ENCODE measurements at regions not wholly inside any gene's neighbourhood (a gene's known extent, or its start where the extent isn't known, plus 50 kb on each side); places are given as distances from the start of the nearest gene placed in this dataset.

DNA sequence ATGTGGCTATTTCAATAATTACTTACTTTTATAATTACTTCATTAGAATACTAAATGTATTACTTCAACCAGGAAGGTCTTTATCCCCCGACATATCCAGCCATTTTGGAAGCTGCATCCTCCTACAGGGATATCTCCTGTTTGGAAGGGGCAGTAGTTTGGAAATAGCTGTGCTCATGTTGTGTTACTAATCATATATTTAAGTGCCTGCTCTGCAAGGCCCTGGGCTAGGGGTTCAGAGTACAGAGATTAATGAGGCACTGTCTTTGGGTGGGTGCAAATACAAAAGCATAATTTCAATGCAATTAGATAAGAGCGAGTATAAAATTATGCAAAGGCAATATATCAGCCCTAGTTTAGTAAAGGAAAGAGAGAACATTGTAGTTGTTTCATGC is 146.3 kb upstream of the RARB start:
- TF ChIP-seq POLR2AphosphoS5 (IDR thresholded peaks at IDR 0.05; ENCODE audit: low read depth) (no peak), CTCF (conservative IDR thresholded peaks at IDR 0.05; ENCODE audit: low read depth in 2 of 2) (no peak), JUNB (IDR thresholded peaks at IDR 0.05; ENCODE audit: unreplicated experiment) (no peak), NANOG (IDR thresholded peaks at IDR 0.05; ENCODE audit: borderline replicate concordance) (no peak)
- TF ChIP-seq, protein P1, sequence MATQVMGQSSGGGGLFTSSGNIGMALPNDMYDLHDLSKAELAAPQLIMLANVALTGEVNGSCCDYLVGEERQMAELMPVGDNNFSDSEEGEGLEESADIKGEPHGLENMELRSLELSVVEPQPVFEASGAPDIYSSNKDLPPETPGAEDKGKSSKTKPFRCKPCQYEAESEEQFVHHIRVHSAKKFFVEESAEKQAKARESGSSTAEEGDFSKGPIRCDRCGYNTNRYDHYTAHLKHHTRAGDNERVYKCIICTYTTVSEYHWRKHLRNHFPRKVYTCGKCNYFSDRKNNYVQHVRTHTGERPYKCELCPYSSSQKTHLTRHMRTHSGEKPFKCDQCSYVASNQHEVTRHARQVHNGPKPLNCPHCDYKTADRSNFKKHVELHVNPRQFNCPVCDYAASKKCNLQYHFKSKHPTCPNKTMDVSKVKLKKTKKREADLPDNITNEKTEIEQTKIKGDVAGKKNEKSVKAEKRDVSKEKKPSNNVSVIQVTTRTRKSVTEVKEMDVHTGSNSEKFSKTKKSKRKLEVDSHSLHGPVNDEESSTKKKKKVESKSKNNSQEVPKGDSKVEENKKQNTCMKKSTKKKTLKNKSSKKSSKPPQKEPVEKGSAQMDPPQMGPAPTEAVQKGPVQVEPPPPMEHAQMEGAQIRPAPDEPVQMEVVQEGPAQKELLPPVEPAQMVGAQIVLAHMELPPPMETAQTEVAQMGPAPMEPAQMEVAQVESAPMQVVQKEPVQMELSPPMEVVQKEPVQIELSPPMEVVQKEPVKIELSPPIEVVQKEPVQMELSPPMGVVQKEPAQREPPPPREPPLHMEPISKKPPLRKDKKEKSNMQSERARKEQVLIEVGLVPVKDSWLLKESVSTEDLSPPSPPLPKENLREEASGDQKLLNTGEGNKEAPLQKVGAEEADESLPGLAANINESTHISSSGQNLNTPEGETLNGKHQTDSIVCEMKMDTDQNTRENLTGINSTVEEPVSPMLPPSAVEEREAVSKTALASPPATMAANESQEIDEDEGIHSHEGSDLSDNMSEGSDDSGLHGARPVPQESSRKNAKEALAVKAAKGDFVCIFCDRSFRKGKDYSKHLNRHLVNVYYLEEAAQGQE (IDR thresholded peaks at IDR 0.05; ENCODE audit: unreplicated experiment), result no peak
